HUES48 (cell line): ENCODE measurements at regions not wholly inside any gene's neighbourhood (a gene's known extent, or its start where the extent isn't known, plus 50 kb on each side); places are given as distances from the start of the nearest gene placed in this dataset.

Experiments
- H3K27ac ChIP-seq: one replicate; pipeline ENCODE4 v1.7.0; 2013; ENCODE audit warnings: low read depth, low read length, inconsistent platforms
- H3K27me3 ChIP-seq: 2 replicates; pipeline ENCODE4 v1.6.1; 2013; ENCODE audit warnings: mild to moderate bottlenecking, low read length; ENCODE audit not compliant: control insufficient read depth, insufficient read depth
- H3K36me3 ChIP-seq: 2 replicates; pipeline ENCODE4 v1.6.1; 2013; ENCODE audit warnings: low read length; ENCODE audit not compliant: control insufficient read depth, insufficient read depth
- H3K4me1 ChIP-seq: 2 replicates; pipeline ENCODE4 v1.6.1; 2013; ENCODE audit warnings: mild to moderate bottlenecking, low read length; ENCODE audit not compliant: control insufficient read depth, insufficient read depth
- H3K4me3 ChIP-seq: 2 replicates; pipeline ENCODE4 v1.5.1; 2013; ENCODE audit warnings: mild to moderate bottlenecking, low read depth, low read length
- H3K9ac ChIP-seq: 2 replicates; pipeline ENCODE4 v1.6.1; 2013; ENCODE audit warnings: mild to moderate bottlenecking, low read depth, low read length, moderate library complexity
- H3K9me3 ChIP-seq: 2 replicates; pipeline ENCODE4 v1.6.1; 2013; ENCODE audit warnings: low read length; ENCODE audit not compliant: control insufficient read depth, insufficient read depth

DNA sequence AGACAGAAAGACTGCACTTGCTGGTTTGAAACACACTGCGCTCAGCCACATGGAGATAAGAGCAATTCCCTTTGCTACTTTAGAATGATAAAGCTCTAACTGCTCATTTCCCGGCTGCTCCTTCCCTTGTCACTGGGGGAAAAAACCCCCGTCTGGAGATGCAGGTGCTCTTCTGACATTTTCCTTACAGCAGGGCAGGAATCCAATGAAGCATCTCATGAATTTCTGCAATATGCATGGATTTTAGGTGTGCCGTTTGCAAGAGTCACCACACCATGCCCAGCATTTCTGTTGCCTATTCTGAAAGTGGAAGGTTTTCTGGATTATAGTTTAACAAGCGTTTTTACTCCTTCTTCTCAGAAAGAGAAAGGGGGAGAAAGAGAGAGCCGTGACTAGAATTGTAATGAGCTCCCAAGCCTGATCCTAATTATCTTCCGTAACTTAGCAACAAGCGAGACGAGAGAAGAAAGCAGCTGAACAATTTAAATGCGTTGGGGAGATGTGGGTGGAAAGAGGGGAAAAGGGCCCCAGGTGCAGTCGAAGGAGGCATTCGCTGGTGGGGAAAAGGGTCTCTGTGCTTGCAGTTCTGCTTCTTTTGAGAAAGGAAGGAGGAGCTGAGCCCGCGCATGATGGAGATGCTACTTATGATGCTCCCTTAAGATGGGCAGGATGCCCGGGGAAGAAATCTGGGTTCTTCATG, 76.6 kb upstream of the SPATA13 start:
- no peak overlapping the region for H3K9ac ChIP-seq
- H3K9me3 ChIP-seq = no peaks in the 10 kb centered on the region
- no peaks in the 10 kb centered on the region for H3K36me3 ChIP-seq
- H3K27me3 ChIP-seq = no peaks in the 10 kb centered on the region
- no peak overlapping the region for H3K4me3 ChIP-seq
- H3K27ac ChIP-seq = no peak overlapping the region
- H3K4me1 ChIP-seq = no peaks in the 10 kb centered on the region; the same call in 1 of the 2 replicates

DNA sequence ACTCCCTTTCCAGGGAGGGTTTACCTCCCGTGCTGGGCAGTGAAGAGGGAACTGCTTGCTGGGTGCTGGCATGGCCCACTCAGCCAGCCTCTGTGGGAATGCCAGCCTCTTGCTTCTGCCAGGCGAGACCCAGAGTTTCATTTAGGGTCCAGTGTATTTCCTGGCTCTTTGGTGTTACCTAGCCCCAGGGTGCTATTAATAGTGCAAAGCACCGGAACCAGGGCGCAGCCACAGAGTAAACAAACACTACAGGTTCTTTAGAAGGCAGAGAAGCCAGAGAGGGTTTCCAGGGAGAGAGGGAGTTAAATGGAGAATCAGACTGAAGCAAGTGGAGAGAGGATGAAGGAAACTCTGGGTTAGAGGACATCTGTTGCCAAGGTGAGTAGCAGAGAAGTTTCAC, 74.9 kb upstream of the SPATA13 start:
- H3K27me3 ChIP-seq = no peaks in the 10 kb centered on the region
- no peaks in the 10 kb centered on the region for H3K9me3 ChIP-seq
- no peak overlapping the region for H3K27ac ChIP-seq
- no peak overlapping the region for H3K9ac ChIP-seq
- H3K4me1 ChIP-seq = no peaks in the 10 kb centered on the region; the same call in 1 of the 2 replicates
- H3K4me3 ChIP-seq = no peak overlapping the region
- H3K36me3 ChIP-seq = no peaks in the 10 kb centered on the region

DNA sequence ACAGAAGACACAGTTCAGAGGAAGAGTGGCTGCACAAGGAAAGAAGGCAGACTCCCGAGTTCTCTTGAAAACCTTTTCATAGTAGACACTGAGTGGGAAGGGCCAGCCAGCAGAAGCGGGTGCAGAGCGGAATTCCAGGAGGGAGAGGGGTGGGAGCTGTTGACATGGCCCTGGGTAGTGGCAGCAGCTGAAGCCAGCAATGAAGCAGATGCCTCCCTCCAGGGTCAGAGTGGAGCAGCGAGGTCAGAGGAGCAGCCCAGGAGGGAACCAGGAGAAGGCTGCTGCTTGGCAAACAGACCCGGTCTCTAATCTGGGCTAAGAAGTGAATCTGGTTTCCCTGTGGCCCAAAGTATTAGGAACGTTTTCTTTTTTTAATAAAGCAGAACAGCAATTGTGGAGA, 73.9 kb upstream of the SPATA13 start:
- Histone ChIP-seq H3K36me3 (no peaks in the 10 kb centered on the region), H3K27me3 (no peaks in the 10 kb centered on the region), H3K27ac (no peak overlapping the region), H3K9ac (no peak overlapping the region), H3K9me3 (no peaks in the 10 kb centered on the region), H3K4me1 (no peaks in the 10 kb centered on the region; the same call in 1 of the 2 replicates), H3K4me3 (no peak overlapping the region)

DNA sequence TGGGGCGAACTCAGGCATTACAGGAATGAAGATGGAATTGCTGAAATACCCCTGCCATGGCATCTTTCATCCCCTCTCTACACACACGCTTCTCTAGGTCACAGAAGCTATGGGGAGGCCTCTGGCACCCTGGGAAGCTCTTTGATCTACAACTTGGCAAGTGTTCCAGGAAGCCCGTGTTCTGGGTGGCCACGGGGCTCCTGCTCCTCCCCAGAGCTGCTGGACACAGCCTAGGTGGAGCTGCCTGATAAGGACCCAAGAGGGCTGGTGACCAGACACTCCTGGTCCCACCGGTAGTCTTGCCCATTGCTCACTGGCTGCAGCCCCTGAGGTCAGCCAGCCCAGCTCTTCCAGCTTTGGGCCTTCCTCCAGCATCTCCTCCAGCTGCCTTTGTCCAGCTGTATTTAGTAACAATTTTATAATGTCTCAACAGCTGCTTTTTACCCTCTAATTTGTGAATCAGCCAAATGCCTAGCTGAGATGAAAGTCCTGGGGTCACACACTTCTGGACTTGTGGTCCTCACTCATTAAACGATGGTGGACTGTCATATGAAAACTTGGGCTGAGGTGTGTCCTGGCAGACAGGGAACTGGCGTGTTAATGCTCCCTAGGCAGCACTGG, 72.8 kb upstream of the SPATA13 start:
- Histone ChIP-seq H3K27me3 (no peaks in the 10 kb centered on the region), H3K4me3 (no peak overlapping the region), H3K36me3 (no peaks in the 10 kb centered on the region), H3K27ac (no peak overlapping the region), H3K9ac (no peak overlapping the region), H3K4me1 (peaks cover 2% of the 10 kb centered on the region; the same call in 1 of the 2 replicates), H3K9me3 (no peaks in the 10 kb centered on the region)

DNA sequence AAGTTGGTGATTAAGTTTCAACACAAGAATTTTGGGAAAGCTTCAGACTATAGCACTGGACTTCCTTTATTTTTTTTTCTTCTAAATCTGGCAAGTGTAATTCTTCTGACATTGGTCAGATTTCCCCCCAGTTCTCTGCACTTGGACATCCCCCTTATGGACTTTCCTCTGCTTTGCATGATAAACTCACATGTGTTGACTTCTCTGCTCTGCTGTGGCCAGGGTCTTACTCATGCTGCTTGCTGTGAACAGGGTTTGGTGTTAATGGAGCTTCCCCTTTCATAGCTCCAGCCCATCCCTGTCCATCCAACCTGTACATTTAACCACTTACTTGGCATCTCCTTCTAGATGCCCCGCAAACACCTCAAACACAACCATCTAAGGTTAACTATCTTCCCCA, 70.5 kb upstream of the SPATA13 start:
- Histone ChIP-seq H3K4me1 (peaks cover 7% of the 10 kb centered on the region), H3K9ac (no peak overlapping the region), H3K27ac (no peak overlapping the region), H3K9me3 (no peaks in the 10 kb centered on the region), H3K36me3 (no peaks in the 10 kb centered on the region), H3K27me3 (no peaks in the 10 kb centered on the region), H3K4me3 (no peak overlapping the region)

DNA sequence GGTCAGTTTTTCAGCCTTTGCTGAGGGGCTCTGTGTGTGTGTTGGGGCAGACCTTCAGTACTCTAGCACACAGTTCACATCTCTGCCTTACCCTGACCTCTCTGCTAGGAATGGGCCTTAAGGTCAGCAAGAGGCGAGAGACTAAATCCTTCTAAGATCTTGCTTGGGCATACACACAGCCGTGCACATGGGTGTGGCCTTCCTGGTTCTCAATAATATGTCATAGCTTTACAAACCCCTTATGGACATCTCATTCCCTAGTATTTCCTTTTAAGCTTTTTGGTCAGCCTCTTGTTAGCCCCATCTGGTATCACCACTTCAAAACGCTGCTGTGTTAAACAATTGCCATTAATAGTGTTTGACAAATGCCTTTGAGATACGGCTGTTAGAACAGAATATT, 69.4 kb upstream of the SPATA13 start:
- no peak overlapping the region for H3K4me3 ChIP-seq
- no peaks in the 10 kb centered on the region for H3K36me3 ChIP-seq
- no peak overlapping the region for H3K27ac ChIP-seq
- H3K27me3 ChIP-seq = no peaks in the 10 kb centered on the region
- peaks cover 7% of the 10 kb centered on the region for H3K4me1 ChIP-seq
- H3K9ac ChIP-seq = no peak overlapping the region
- H3K9me3 ChIP-seq = no peaks in the 10 kb centered on the region

DNA sequence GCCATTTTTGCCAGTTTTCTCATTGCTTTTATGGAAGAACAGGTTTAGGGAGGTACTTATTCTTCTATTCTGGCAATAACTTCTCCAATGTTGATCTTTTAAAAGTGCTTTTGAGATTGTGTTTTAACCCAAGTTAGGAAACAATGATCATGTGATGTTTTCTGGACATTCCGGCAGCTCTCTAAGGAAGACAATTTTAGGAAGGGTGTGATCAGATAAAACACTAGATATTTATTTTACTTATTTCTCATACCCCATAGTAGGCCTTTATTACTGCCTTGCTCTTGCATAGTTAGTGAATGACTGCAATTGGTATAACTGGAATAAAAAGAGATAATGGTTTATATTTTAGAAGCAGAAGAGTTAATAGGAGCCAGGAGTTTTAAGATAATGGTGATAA, 68.4 kb upstream of the SPATA13 start:
- Histone ChIP-seq H3K27ac (no peak overlapping the region), H3K4me1 (peaks cover 10% of the 10 kb centered on the region), H3K9me3 (no peaks in the 10 kb centered on the region), H3K36me3 (no peaks in the 10 kb centered on the region), H3K27me3 (no peaks in the 10 kb centered on the region), H3K9ac (no peak overlapping the region), H3K4me3 (no peak overlapping the region)

DNA sequence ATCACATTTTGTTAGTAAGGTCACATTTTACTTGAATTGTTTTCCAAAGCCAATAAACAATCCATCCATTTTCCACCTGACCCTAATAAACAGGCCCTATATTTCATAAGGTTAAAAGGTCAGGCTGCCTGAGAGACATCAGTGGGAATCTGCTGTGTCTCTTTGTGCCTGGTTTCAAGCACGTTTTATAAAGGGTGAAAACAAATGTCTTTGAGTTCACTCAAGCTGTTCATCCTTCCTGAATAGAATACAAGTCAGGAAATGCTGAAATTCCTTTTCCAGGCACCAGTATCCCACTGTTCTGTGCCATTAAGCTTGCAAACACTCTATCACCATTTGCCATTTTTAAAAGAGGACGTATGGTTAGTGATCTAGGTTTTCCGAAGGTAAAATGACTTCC, 67.5 kb upstream of the SPATA13 start:
- H3K4me1 ChIP-seq = peaks cover 13% of the 10 kb centered on the region
- H3K36me3 ChIP-seq = no peaks in the 10 kb centered on the region
- H3K9me3 ChIP-seq = no peaks in the 10 kb centered on the region
- no peak overlapping the region for H3K4me3 ChIP-seq
- H3K27ac ChIP-seq = no peak overlapping the region
- no peak overlapping the region for H3K9ac ChIP-seq
- H3K27me3 ChIP-seq = no peaks in the 10 kb centered on the region

DNA sequence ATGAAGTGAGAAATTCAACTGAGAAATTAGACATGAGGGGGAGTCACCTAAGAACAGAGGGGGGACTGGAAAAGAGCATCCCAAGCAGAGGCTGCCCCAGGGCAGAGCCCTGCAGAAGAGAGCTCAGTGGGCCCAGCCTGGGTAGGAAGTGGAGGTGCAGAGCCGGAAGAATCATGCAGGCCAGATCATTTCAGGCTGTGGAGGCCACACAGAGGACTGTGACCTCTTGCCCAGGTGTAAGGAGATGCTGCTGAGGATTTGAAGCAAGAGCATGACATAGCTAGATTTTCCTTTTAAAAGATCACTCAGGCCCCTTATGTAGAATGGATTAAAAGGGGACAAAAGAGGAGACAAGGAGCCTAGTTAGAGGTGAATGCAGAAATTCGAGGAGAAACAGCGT, 63.9 kb upstream of the SPATA13 start:
- Histone ChIP-seq H3K27ac (no peak overlapping the region), H3K27me3 (no peaks in the 10 kb centered on the region), H3K4me3 (no peak overlapping the region), H3K36me3 (no peaks in the 10 kb centered on the region), H3K9ac (no peak overlapping the region), H3K4me1 (peaks cover 13% of the 10 kb centered on the region), H3K9me3 (no peaks in the 10 kb centered on the region)

DNA sequence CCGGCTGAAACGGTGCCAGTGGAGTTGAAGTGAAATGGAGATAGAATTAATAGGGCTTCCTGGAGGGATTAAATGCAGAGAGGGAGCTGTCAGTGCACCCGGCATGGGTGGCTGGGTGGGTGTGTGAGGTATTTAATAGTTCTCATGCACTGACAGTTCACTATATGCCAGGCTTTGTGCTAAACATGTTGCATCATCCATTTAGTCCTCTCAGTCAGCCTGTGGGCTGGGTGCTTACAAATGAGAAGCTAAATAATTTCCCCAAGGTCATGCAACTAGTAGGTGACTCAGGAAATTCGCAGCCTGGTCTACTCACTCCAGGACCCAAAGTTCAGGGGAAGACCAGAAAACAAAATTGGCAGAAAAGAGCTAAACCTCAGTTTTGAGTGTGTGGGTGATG, 63.5 kb upstream of the SPATA13 start:
- Histone ChIP-seq H3K9me3 (no peaks in the 10 kb centered on the region), H3K4me1 (peaks cover 13% of the 10 kb centered on the region), H3K9ac (no peak overlapping the region), H3K27me3 (no peaks in the 10 kb centered on the region), H3K4me3 (no peak overlapping the region), H3K27ac (no peak overlapping the region), H3K36me3 (no peaks in the 10 kb centered on the region)

DNA sequence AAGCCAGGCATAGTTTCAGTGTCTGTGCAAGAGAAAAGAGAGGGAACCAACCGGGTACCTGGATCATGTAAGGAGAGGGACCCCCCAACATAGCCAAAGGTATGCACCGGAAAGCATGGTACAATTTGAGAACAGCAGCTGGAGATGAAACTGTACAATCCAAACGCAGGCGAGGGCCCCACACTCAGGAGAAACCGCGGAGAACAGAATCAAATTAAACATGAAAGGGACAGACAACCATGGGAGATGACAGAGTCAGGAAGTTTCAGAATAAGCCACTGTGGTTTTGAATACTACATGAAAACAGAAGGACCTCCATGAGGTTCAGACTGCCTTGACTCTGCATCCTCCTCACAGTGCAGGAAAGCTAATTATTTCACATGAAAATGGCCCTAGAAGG, 62.9 kb upstream of the SPATA13 start:
- Histone ChIP-seq H3K9me3 (no peaks in the 10 kb centered on the region), H3K36me3 (no peaks in the 10 kb centered on the region), H3K4me1 (peaks cover 11% of the 10 kb centered on the region), H3K9ac (no peak overlapping the region), H3K4me3 (no peak overlapping the region), H3K27ac (no peak overlapping the region), H3K27me3 (no peaks in the 10 kb centered on the region)
